ENCODE measurements at regions not wholly inside any gene's neighbourhood (a gene's known extent, or its start where the extent isn't known, plus 50 kb on each side); places are given as distances from the start of the nearest gene placed in this dataset.

- TF ChIP-seq EZH2 (IDR thresholded peaks at IDR 0.05; ENCODE audit: low read depth, unreplicated experiment) = no peak
- no peak for TF ChIP-seq JUNB (IDR thresholded peaks at IDR 0.05; ENCODE audit: unreplicated experiment)
- TF ChIP-seq, protein P1, sequence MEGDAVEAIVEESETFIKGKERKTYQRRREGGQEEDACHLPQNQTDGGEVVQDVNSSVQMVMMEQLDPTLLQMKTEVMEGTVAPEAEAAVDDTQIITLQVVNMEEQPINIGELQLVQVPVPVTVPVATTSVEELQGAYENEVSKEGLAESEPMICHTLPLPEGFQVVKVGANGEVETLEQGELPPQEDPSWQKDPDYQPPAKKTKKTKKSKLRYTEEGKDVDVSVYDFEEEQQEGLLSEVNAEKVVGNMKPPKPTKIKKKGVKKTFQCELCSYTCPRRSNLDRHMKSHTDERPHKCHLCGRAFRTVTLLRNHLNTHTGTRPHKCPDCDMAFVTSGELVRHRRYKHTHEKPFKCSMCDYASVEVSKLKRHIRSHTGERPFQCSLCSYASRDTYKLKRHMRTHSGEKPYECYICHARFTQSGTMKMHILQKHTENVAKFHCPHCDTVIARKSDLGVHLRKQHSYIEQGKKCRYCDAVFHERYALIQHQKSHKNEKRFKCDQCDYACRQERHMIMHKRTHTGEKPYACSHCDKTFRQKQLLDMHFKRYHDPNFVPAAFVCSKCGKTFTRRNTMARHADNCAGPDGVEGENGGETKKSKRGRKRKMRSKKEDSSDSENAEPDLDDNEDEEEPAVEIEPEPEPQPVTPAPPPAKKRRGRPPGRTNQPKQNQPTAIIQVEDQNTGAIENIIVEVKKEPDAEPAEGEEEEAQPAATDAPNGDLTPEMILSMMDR (conservative IDR thresholded peaks at IDR 0.05; ENCODE audit: low read depth in 2 of 2) = no peak
Observed at GRCh38 chr7:83878614-83879013, 229.7 kb upstream of the SEMA3E start.

Measured in GM23338 (cell line).